GM10266 (cell line): ENCODE measurements at regions not wholly inside any gene's neighbourhood (a gene's known extent, or its start where the extent isn't known, plus 50 kb on each side); places are given as distances from the start of the nearest gene placed in this dataset.

ENCODE experiments used
- DNase-seq: peaks from one replicate; pipeline ENCODE4 v3.0.0; 2012; ENCODE audit errors: extremely low spot score
- CTCF ChIP-seq: IDR thresholded peaks from 2 replicates; pipeline ENCODE4 v1.5.1; 2012; ENCODE audit warnings: mild to moderate bottlenecking, low read depth; ENCODE audit not compliant: control insufficient read depth, insufficient read depth; ENCODE audit errors: missing control alignments

- TF ChIP-seq CTCF: no peak
Observed at GRCh38 chr21:14754682-14755081, 208.6 kb upstream of the SAMSN1 start.

GRCh38 chr21:14754259-14754604 lies 208.1 kb upstream of the SAMSN1 start:
- DNase-seq: no peak
- TF ChIP-seq CTCF: no peak

More at GRCh38 chr21:14754682-14755081, 208.6 kb upstream of the SAMSN1 start:
- DNase-seq: no peak

- DNase-seq: no peak
- no peak for TF ChIP-seq CTCF
Observed at GRCh38 chr21:14753466-14754258, 207.5 kb upstream of the SAMSN1 start.

GRCh38 chr21:14753069-14753465 lies 207.0 kb upstream of the SAMSN1 start:
- no peak for DNase-seq
- no peak for TF ChIP-seq CTCF

GRCh38 chr21:14752345-14752909 lies 206.3 kb upstream of the SAMSN1 start:
- no peak for TF ChIP-seq CTCF
- DNase-seq: no peak

GRCh38 chr21:14751602-14752344 lies 205.7 kb upstream of the SAMSN1 start:
- no peak for DNase-seq
- no peak for TF ChIP-seq CTCF

GRCh38 chr21:14751011-14751410 lies 204.9 kb upstream of the SAMSN1 start:
- DNase-seq: no peak
- TF ChIP-seq CTCF: no peak
